GM12874 (cell line): ENCODE measurements at regions not wholly inside any gene's neighbourhood (a gene's known extent, or its start where the extent isn't known, plus 50 kb on each side); places are given as distances from the start of the nearest gene placed in this dataset.

ENCODE experiments used
- CTCF ChIP-seq: IDR thresholded peaks from 2 replicates; pipeline ENCODE4 v1.5.1; 2011; ENCODE audit warnings: low read depth, mild to moderate bottlenecking, control low read depth, low read length, moderate library complexity; ENCODE audit not compliant: insufficient read depth

- TF ChIP-seq CTCF = no peak
These were observed 298.0 kb downstream of the GPAT3 start for GRCh38 chr4:83833920-83834319.

GRCh38 chr4:83832110-83832825 is 296.4 kb downstream of the GPAT3 start:
- no peak for TF ChIP-seq CTCF

GRCh38 chr4:83831588-83831987 is 295.7 kb downstream of the GPAT3 start:
- no peak for TF ChIP-seq CTCF

- TF ChIP-seq CTCF = no peak
These were observed 294.4 kb downstream of the GPAT3 start for GRCh38 chr4:83830138-83830888.

- TF ChIP-seq CTCF = no peak
These were observed 292.7 kb downstream of the GPAT3 start for GRCh38 chr4:83828601-83829000.

- no peak for TF ChIP-seq CTCF
These were observed 285.6 kb downstream of the GPAT3 start for GRCh38 chr4:83821493-83821892.

GRCh38 chr4:83819582-83819981 is 283.7 kb downstream of the GPAT3 start:
- TF ChIP-seq CTCF = no peak
